ENCODE measurements at regions not wholly inside any gene's neighbourhood (a gene's known extent, or its start where the extent isn't known, plus 50 kb on each side); places are given as distances from the start of the nearest gene placed in this dataset.

GRCh38 chr7:136685501-136686173 lies 182.8 kb upstream of the CHRM2 start:
- Mint-ChIP-seq H3K4me1 (ENCODE audit: unreplicated experiment) (peaks cover 5% of the 10 kb centered on the region), H3K4me3 (ENCODE audit: unreplicated experiment) (no peak overlapping the region), H3K27me3 (ENCODE audit: unreplicated experiment) (peaks cover 3% of the 10 kb centered on the region), H3K9me3 (ENCODE audit: unreplicated experiment) (no peaks in the 10 kb centered on the region), H3K27ac (ENCODE audit: unreplicated experiment) (no peak overlapping the region), H3K36me3 (ENCODE audit: low read depth, unreplicated experiment) (no peaks in the 10 kb centered on the region)
- TF ChIP-seq CTCF (IDR thresholded peaks at IDR 0.05; ENCODE audit: unreplicated experiment): no peak
- no peak for DNase-seq (ENCODE audit: low spot score)

GRCh38 chr7:136677471-136678365 lies 190.7 kb upstream of the CHRM2 start:
- no peak for TF ChIP-seq CTCF (IDR thresholded peaks at IDR 0.05; ENCODE audit: unreplicated experiment)
- Mint-ChIP-seq H3K9me3 (ENCODE audit: unreplicated experiment) (no peaks in the 10 kb centered on the region), H3K27me3 (ENCODE audit: unreplicated experiment) (no peaks in the 10 kb centered on the region), H3K27ac (ENCODE audit: unreplicated experiment) (no peak overlapping the region), H3K4me3 (ENCODE audit: unreplicated experiment) (no peak overlapping the region), H3K36me3 (ENCODE audit: low read depth, unreplicated experiment) (no peaks in the 10 kb centered on the region), H3K4me1 (ENCODE audit: unreplicated experiment) (no peaks in the 10 kb centered on the region)
- no peak for DNase-seq (ENCODE audit: low spot score)

- H3K36me3 Mint-ChIP-seq (ENCODE audit: low read depth, unreplicated experiment): no peaks in the 10 kb centered on the region
- no peak overlapping the region for H3K27ac Mint-ChIP-seq (ENCODE audit: unreplicated experiment)
- no peak overlapping the region for H3K4me3 Mint-ChIP-seq (ENCODE audit: unreplicated experiment)
- no peaks in the 10 kb centered on the region for H3K4me1 Mint-ChIP-seq (ENCODE audit: unreplicated experiment)
- no peaks in the 10 kb centered on the region for H3K9me3 Mint-ChIP-seq (ENCODE audit: unreplicated experiment)
- no peak for TF ChIP-seq CTCF (IDR thresholded peaks at IDR 0.05; ENCODE audit: unreplicated experiment)
- H3K27me3 Mint-ChIP-seq (ENCODE audit: unreplicated experiment): no peaks in the 10 kb centered on the region
- no peak for DNase-seq (ENCODE audit: low spot score)
Observed at GRCh38 chr7:136667584-136667983, 200.9 kb upstream of the CHRM2 start.

- H3K36me3 Mint-ChIP-seq (ENCODE audit: low read depth, unreplicated experiment): no peaks in the 10 kb centered on the region
- H3K27ac Mint-ChIP-seq (ENCODE audit: unreplicated experiment): no peak overlapping the region
- no peak for TF ChIP-seq CTCF (IDR thresholded peaks at IDR 0.05; ENCODE audit: unreplicated experiment)
- H3K27me3 Mint-ChIP-seq (ENCODE audit: unreplicated experiment): no peaks in the 10 kb centered on the region
- H3K4me3 Mint-ChIP-seq (ENCODE audit: unreplicated experiment): no peak overlapping the region
- no peaks in the 10 kb centered on the region for H3K9me3 Mint-ChIP-seq (ENCODE audit: unreplicated experiment)
- H3K4me1 Mint-ChIP-seq (ENCODE audit: unreplicated experiment): no peaks in the 10 kb centered on the region
- DNase-seq (ENCODE audit: low spot score): no peak
Observed at GRCh38 chr7:136665878-136666509, 202.5 kb upstream of the CHRM2 start.
